NCI-H2081 (cell line): ENCODE measurements at regions not wholly inside any gene's neighbourhood (a gene's known extent, or its start where the extent isn't known, plus 50 kb on each side); places are given as distances from the start of the nearest gene placed in this dataset.
"Not testable (repeated sequence)": the region's sequence is repeated elsewhere in the genome, so short reads cannot be mapped to it uniquely, and the experiment has no call there.

Experiments used
- DNase-seq, 2 experiments: peaks; one replicate each; lab custom pipeline; 2025; lab: John Stamatoyannopoulos, UW

DNA sequence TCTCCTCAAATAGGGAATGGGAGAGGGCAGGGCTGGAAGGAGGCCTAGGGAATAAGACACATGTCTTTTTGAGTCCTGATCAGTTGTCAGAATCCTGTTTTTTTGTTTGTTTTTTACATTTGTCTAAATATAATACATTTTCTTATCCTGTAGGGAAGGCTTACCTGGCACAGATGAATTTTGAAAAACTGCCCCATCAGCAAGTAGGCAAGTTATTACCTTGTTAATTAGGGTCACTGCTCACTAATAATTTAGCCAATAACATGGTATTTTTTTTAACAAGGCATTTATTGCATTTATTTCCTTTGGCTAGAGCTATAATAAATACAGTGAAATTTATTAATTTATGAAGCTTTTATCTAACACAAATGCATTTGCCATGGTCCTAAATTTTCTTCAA is 423.2 kb upstream of the ONECUT1 start:
- DNase-seq, result no peak

DNA sequence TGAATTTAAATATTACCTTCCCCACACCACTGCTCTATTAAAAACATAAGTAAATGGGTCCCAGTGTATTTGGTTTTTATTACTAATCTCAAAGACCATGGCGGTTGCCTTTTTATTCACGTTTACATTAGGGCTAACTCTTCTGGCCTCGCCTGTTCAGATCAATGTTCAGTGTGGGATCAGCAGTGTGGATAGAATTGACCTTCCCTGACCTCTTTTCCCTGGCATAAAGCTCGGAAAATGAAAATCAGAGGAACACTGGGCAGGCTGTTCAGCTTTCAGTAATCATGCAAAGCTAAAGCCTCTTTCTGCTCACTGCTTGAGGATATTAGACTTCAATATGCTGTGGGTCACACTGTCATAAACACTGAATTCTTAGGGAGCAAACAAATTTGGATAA is 422.6 kb upstream of the ONECUT1 start:
- DNase-seq, result no peak

DNA sequence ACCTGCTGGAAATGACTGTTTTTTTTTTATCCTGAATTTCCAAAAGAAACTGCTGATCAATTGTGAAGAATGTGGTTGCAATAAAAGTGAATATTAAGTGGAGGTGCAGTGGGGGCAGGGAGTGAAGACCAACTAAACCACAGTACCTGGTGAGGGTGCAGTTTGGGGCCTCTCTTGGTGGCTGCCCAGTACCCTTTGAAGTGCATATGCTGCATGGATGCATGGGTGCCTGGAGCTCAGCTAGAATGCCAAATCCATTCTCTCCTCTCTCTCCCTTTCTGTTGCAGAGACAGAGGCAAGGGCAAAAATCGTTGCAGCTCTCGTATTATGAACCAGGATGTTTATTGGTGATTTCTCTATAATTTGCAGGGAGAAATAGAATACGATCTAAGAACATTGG is 420.5 kb upstream of the ONECUT1 start:
- no peak for DNase-seq

DNA sequence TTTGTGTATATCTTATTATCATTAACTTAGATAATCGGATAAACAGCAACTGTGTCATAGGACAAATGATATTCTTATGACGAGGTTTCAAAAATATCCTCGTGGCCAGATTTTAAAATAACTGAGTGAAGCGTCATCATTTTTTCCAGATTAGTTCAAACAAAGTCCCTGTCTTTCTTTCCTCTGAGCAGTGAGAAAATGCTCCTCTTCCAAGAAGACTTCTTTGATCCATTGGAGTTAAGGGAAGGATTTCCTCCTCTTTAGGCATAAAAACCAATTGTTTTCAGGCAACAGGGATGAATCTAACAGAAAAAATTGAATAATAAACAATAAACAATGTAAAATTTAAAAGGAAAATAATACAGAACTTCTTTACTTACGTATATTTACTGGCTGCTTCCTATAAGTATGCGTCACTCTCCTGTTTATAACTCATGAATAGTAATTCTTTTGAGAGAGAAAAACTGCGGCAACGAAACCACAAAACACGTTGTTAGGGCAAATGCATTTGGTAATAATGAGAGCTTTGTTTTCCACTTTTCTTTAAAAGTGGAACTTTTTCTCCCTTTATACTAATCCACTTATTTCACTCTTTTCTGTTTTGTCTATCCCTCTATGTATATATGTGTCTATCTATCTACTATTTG is 419.4 kb upstream of the ONECUT1 start:
- DNase-seq, result no peak

DNA sequence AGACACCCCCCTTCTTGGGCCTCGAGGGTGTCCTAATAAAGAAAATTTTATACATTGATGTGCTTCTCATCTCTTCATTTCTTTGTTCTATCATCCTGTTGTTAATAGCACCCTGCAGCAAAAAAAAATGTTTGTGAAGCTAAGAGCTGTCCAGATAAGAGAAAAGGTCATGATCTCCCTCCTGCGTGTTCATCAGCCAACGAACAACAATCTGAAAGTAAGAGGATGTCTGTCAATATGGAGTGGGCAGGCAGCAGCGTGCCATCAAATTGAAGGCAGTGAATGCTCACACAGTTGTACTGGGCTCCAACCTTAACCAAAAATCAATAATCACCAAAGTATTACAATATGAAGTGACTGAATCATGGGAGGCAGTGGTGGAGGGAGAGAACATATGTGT is 418.6 kb upstream of the ONECUT1 start:
- no peak for DNase-seq

DNA sequence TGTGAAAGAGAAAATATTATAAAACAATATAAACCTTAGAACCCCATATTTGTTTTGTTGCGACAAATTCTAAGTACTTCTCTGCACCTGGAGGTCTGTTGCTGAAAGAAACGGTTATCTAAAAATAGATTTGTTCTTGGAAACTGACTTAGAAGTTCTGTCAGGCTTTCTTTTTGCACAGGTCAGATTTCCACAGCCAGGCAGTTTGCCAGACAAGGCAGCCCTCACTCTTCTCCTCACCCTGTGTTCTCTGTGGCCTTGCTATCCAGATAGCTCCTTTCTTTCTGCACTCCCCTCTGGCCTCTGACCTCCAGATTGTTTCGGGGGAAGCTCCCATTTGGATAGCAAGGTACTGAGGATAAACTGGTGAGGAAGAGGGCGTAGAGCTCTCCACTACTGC is 413.3 kb upstream of the ONECUT1 start:
- no peak for DNase-seq

DNA sequence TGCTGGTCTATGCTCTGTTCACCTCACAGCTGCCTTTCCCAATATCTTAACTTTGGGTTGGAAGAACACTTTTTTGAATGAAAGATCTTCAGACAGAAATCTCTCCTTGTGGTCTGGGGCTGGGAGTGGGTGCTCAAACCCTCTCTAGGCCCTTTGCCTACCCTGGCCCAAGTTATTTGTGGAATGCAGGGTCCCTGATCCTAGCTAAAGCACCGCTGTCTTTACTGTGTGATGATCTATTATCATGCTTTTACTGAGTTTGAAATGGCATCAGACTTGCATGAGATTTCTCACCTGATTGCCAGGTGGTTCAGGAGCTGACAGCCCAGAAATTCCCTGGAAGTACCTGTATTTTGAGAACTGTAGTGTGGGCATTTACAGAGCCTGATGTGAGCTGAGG is 412.7 kb upstream of the ONECUT1 start:
- DNase-seq, result no peak

DNA sequence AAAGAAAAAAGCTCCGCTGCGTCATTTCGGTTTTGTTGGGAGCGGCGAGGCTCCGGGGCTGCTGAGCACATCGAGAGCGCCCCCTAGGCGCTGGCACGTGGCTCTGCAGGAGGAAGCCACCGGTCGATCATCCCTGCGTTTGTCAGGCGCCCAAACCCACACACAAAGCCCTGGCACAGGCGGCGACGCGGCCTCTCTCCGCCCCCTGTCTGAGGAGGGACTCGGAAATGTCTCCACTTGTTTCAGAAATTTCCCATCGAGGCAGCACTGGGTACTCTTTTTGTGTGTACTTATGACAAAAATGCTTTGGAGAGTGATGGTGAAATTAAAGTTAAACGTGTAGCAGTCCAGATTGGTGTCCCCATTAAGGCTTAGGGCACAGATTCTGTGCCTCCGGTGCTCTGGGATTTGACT is 407.3 kb upstream of the ONECUT1 start:
- peak; percentile 74 to 77 for DNase-seq

DNA sequence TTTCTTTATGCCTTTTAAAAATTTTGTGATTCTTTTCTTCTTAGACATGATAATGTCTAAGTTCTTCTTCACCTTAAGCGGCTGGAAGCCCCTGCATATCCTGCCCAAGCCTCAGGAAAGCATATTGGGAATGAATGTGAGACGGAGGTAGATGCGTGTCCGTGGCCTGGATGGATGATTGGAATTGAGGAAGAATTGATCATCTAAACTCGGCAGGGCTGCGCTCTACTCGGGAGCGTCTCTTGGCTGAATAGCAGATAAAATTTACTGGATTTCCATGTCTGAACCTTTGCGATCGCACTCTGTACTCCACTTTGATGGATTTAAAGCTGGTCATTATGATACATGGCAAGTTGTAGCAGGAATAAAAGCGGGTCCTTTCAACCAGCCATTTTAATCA is 406.7 kb upstream of the ONECUT1 start:
- peak in 1 of 2 experiments; percentile 11 for DNase-seq

DNA sequence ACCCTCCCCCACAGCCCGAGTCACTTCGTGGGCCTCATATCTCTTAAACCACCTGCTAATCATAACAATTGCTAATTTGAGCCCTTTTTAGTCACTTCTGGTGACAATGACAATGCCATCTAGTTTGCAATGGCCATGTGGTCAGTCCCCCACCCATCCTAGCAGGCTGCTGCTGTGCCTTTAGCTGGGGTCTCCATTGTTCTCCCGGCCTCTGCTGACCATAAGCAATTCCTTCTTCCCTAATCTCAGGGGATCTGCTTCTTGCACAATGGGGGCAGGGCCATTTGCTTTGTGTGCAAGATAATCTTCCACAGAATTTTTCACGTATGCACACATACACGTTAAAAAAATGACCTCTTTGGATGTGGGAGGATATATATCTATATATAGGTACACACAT is 406.1 kb upstream of the ONECUT1 start:
- no peak for DNase-seq

DNA sequence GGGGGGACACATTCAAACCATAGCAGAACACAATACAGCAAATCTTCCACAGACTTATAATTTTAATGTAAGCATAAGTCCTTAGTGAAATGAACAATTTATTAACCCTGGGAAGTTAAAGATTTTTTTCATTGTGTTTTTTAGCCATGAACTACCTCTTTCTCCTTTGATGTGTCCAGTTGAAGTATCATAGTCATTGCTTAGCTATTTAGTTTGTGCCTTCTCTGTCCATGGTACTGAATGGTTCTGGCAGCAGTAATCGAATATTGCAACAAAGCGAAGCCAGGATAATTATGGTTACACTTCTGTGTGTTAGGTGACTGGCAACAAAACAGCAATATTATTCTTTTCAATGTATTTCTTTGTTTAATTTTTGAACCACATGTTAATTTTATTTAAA is 403.0 kb upstream of the ONECUT1 start:
- no peak for DNase-seq

DNA sequence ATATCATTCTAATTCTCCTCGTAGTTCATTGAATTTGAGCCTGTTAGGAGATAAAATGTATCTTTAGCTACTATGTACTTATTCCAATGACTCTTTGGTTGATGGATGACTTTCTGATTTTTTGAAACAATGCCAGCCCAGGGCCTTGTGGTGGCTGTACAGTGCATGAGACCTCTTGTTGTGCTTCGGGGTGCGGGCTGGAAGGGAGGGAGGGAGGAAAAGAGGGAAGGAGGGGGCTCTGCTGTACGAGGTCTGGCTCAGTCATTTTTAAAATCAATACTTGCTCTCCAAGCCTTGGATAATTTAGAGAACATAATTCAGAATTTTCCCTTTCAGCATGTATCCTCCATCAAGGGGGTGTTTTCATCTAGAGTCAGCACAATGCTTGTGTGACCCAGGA is 399.7 kb upstream of the ONECUT1 start:
- DNase-seq, result no peak

DNA sequence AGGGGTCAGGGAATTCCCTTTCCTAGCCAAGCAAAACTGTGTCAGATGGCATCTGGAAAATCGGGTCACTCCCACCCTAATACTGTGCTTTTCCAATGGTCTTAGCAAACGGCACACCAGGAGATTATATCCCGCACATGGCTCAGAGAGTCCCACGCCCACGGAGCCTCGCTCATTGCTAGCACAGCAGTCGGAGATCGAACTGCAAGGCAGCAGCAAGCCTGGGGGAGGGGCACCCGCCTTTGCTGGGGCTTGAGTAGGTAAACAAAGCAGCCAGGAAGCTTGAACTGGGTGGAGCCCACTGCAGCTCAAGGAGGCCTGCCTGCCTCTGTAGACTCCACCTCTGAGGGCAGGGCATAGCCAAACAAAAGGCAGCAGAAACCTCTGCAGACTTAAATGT is 393.3 kb upstream of the ONECUT1 start:
- not testable (repeated sequence) for DNase-seq

DNA sequence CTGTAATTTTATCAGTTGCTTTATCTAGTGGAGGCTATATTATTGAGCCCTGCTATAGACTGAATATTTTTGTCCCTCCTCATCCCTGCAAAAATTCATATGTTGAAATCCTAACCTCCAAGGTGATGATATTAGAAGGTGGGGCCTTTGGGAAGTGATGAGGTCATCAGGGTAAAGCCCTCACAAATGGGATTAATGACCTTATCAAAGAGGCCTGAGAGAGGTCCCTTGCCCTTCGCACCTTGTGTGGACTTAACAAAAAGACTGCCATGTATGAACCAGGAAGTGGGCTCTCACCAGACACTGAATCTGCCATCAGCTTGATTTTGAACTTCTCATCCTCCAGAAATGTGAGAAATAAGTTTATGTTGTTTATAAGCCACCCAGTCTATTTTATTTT is 381.4 kb upstream of the ONECUT1 start:
- no peak for DNase-seq

DNA sequence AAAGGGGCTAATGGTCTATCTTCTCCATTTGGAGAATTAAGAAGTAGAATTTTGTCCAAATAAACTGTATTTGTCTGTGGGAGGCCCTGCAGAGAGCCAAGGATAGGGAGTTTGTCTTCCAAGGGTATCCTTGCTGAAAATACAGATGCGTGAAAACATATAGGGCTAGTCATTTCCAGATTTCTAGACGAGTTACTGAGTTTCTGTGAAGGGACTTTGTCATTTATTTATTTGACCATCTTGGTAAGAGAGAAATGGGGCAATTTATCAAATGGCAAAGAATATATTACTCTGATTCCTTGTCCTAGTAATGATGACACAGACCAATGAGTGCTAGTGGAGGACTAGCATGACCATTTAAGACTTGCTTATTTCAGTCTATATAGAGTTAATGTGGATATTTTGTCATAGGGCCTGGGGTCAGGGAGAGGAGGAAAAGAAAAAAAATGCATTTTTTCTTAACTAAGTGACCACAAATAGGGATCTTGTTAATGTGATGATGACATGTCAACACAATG is 376.6 kb upstream of the ONECUT1 start:
- no peak for DNase-seq

DNA sequence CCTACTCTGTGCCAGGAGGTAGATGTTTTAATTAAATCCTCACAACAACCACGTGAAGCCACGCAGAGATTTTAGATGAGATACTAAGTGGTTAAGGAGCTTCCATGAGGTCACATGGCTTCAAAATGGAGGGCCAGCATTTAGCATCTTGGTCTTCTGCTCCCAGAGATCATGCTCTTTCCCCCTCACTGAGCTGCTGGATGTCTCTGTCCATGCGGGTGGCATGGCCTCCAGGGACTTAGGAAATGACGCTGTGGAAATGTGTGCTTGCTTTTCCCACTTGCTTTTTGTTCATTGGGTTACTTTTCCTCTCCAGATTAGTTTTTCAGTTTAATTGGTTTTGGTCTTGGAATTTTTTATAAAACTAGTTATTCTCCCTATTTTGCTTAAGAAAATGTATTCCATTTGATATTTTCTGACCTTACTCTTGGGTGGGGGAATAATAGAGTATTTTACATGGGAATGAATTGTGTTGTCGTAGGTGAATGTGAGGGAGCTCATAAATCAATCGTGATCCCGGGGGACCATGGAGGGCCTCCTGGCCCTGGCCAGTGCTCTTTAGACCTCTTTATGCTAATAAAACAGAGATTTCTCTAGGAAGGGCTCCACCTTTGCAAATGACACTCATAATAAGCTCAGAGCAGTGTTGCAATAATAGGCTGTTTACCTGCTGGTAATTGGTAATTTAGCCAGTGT is 376.0 kb upstream of the ONECUT1 start:
- no peak for DNase-seq

DNA sequence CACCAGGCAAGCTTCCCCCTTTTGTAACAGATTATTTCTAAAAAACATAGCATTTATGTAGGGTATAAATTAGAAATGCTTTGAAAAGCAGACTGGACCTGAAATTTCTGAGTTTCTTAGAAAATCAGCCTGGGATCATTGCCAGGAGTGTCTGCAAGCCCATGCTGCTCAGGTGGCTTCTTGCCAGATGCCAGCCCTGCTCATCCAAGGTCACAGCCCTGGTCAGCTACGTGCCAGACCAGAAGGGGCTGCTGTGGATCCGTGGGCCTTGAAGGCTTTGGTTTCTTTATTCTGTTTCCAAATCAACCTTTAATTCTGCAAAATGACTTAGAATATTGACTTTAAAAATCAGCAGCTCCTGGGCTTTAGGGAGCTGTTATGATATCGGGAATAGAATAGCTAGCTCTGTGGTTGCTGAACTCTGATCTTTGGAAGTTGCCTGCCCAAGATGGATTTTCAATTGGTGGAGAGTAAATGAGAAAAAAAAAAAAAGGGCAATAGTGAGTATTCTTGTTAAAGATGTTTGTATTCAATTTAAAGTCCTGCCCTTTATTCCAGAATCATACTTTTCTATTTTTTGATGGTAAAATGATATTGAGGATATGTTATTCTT is 370.1 kb upstream of the ONECUT1 start:
- DNase-seq, result no peak

DNA sequence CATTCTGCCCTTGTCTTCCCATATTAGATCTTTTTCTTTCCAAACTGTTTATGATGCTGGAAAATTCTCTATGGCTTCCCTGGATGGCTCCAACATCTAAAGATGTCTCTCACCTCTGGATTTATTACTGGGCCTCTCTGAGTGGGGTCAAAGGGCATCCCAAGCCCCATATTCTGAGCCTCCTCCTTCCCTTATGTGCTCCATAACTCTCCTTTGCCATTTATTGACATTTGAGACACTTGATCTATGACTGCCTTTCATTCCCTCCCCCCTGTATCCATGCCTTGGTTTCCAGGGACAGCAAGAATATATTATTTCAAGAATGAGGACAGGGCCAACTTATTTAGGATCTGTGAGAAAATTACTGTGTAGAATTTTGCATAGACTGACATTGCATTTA is 369.3 kb upstream of the ONECUT1 start:
- no peak for DNase-seq

DNA sequence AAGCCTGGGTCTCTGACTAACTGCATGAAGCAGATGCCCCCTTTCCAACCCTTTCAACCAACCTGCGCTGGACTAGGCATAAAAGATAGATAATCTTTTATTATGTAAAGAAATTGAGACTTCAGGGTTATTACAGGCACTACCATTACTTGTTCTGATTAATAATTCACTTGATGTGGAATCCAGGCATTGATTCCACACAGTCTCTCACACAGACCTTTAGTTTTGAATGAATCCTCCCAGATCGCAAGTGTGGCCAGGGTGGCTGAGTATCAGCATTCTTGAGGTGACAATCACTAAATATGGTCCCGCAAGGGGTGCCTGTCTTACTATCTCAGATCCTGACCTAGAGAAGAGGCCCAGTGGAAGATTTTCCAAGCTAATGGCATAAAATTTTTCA is 368.9 kb upstream of the ONECUT1 start:
- no peak for DNase-seq

DNA sequence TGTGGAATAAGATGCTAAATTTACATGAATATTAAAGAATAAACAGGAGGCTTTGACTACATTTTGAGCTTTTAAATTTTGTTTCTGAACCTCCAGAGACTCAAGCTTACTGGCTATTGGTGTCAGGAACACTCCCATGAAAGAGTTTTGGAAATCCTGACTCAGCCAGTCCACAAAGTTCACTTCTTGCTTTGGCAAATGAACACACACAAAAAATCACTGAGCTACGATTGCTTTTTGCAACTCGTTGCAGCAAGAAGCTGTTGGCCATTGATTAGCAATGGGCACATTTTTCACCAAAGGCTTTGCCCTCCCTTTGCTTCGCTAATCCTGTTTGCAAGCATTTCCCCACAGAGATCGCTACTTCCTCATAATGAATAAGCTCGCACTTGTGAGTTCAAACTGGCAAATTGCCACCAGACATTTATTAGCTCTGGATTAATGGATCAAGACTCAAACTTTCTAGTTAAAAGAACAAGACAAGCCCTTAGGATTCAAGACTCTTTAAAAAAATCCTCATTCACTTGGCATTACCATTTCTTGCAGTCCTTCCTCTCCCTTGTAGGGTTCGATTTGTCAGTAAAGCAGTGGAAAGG is 343.2 kb upstream of the ONECUT1 start:
- DNase-seq, result no peak

DNA sequence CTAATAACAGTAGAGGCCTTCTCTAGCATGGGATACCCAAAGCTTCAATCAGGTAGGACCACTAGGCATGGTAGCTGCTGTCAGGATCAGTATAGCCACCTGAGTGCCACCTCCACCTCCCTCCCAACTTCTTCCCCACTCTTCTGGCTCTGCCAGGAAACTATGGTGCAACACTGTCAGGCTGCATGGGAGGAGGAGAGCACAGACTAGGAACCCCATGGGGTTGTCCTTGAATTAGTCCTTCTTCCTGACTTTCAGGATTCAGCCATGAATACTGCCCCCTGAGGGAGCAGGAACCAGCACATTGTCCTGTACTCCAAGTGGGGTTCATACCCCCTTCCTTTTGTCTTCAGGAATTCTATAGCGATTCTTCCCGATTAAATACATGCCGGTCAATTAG is 340.8 kb upstream of the ONECUT1 start:
- DNase-seq, result no peak

DNA sequence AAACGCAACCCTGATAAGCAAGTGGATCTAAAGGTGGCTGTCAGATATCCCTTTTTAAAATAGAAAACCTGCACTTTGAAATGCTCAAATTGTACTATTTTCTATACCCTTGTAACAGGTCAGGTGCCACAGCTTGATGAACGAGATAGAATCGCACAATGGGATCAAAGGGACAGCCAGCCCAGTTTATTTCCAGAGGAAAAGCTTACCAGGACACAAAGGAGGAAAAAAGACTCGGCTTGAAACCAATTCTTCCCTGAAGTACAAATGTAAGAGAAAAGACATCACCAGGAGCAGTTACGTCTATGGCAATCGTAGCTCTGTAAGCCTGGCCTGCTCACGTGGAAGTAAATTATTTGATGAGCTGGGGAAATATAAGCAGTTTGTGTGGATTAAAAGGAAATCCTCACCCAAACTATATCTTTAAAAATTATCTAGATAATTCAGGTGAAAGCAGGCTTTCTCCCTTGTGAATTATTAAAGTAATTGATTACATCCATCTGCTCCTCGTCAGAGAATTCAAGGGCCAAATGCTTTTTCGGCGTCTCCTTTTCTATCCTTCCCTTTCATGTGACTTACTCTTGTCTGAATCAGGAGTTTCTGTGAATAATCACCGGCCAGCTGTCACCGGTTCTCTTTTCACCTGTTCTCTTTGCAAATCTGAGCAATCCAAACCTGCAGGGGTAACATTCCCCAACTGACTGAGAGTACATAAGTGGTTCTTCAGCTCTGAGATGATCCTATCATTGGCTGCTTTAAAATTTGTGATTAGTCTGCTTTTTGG is 339.2 kb upstream of the ONECUT1 start:
- no peak for DNase-seq
